ENCODE measurements at regions not wholly inside any gene's neighbourhood (a gene's known extent, or its start where the extent isn't known, plus 50 kb on each side); places are given as distances from the start of the nearest gene placed in this dataset.

GRCh38 chr15:70258369-70259027, 160.8 kb upstream of the TLE3 start:
- peak; percentile 85 to 92 for ATAC-seq

- ATAC-seq: no peak
Observed at GRCh38 chr15:70257573-70258248, 160.0 kb upstream of the TLE3 start.

GRCh38 chr15:70257047-70257446, 159.3 kb upstream of the TLE3 start:
- no peak for ATAC-seq

- no peak for ATAC-seq
Observed at GRCh38 chr15:70254311-70254869, 156.7 kb upstream of the TLE3 start.

- no peak for ATAC-seq
Observed at GRCh38 chr15:70253461-70254156, 155.9 kb upstream of the TLE3 start.

- no peak for ATAC-seq
Observed at GRCh38 chr15:70252951-70253320, 155.2 kb upstream of the TLE3 start.

- no peak for ATAC-seq
Observed at GRCh38 chr15:70252056-70252950, 154.6 kb upstream of the TLE3 start.

GRCh38 chr15:70251246-70251990, 153.7 kb upstream of the TLE3 start:
- ATAC-seq: no peak

- ATAC-seq: no peak
Observed at GRCh38 chr15:70250208-70251201, 152.8 kb upstream of the TLE3 start.

GRCh38 chr15:70249616-70250015, 151.9 kb upstream of the TLE3 start:
- ATAC-seq: no peak

- no peak for ATAC-seq
Observed at GRCh38 chr15:70248116-70249025, 150.7 kb upstream of the TLE3 start.

GRCh38 chr15:70247281-70247680, 149.6 kb upstream of the TLE3 start:
- no peak for ATAC-seq

- no peak for ATAC-seq
Observed at GRCh38 chr15:70246623-70247220, 149.0 kb upstream of the TLE3 start.

- ATAC-seq: peak in 1 of 2 donors; percentile 33
Observed at GRCh38 chr15:70245932-70246622, 148.4 kb upstream of the TLE3 start.

GRCh38 chr15:70244978-70245542, 147.3 kb upstream of the TLE3 start:
- ATAC-seq: no peak

- no peak for ATAC-seq
Observed at GRCh38 chr15:70243686-70244540, 146.2 kb upstream of the TLE3 start.
